CD4-positive, alpha-beta memory T cell (primary cell): ENCODE measurements at regions not wholly inside any gene's neighbourhood (a gene's known extent, or its start where the extent isn't known, plus 50 kb on each side); places are given as distances from the start of the nearest gene placed in this dataset.

Source experiments
- CTCF ChIA-PET: fragments of 350-600 bp; sonication (Branson Sonifier 250); formaldehyde crosslinking; loops from one replicate; lab custom pipeline; 2021; ENCODE audit warnings: inconsistent platforms; ENCODE audit not compliant: partially characterized antibody; lab: Charles Lee
- POLR2A ChIA-PET: fragments of 350-600 bp; sonication (Branson Sonifier 250); formaldehyde crosslinking; loops from one replicate; lab custom pipeline; 2021; ENCODE audit not compliant: partially characterized antibody; lab: Charles Lee
- DNase-seq, 5 donors: peaks; one replicate each; pipeline versions ENCODE4 v3.0.0 to v3.0.0-alpha.2; 2020 to 2022; ENCODE audit warnings: mixed read lengths in 1 of 5
- H3K27ac ChIP-seq: one replicate; pipeline ENCODE4 v1.7.0; 2013; ENCODE audit warnings: low read depth, low read length
- H3K27me3 ChIP-seq: 2 replicates; pipeline ENCODE4 v1.7.0; 2013; ENCODE audit warnings: mild to moderate bottlenecking, low read length, moderate library complexity; ENCODE audit not compliant: insufficient read depth
- H3K36me3 ChIP-seq: 2 replicates; pipeline ENCODE4 v1.7.0; 2013; ENCODE audit warnings: mild to moderate bottlenecking, low read length, moderate library complexity; ENCODE audit not compliant: insufficient read depth
- H3K4me1 ChIP-seq: 2 replicates; pipeline ENCODE4 v1.7.0; 2013; ENCODE audit warnings: mild to moderate bottlenecking, low read length, moderate library complexity; ENCODE audit not compliant: insufficient read depth
- H3K4me3 ChIP-seq, 2 donors: one replicate each; pipeline ENCODE4 v1.7.0; 2013; ENCODE audit warnings: low read length in 2 of 2, mild to moderate bottlenecking in 1 of 2
- H3K9me3 ChIP-seq, 2 donors: one replicate each; pipeline ENCODE4 v1.7.0; 2013; ENCODE audit warnings: low read length in 2 of 2, control low read depth in 1 of 2; ENCODE audit not compliant: control insufficient read depth in 1 of 2
- H3K27ac Mint-ChIP-seq, 7 donors: one replicate each; pipeline ENCODE4 v1.8.0; 2020 to 2021; ENCODE audit warnings: mixed read lengths in 7 of 7, mild to moderate bottlenecking in 6 of 7, inconsistent platforms in 3 of 7, moderate library complexity in 3 of 7
- H3K27me3 Mint-ChIP-seq, 2 donors: one replicate each; pipeline ENCODE4 v1.8.0; 2020 to 2021; ENCODE audit warnings: mixed read lengths in 2 of 2
- H3K36me3 Mint-ChIP-seq, 2 donors: one replicate each; pipeline ENCODE4 v1.8.0; 2020 to 2021; ENCODE audit warnings: mixed read lengths in 2 of 2, inconsistent platforms in 1 of 2, mild to moderate bottlenecking in 1 of 2
- H3K4me1 Mint-ChIP-seq, 4 donors: one replicate each; pipeline ENCODE4 v1.8.0; 2020 to 2021; ENCODE audit warnings: mixed read lengths in 4 of 4, mild to moderate bottlenecking in 1 of 4
- H3K4me3 Mint-ChIP-seq, 8 donors: one replicate each; pipeline ENCODE4 v1.8.0; 2020 to 2021; ENCODE audit warnings: mixed read lengths in 8 of 8, mild to moderate bottlenecking in 7 of 8, moderate library complexity in 6 of 8, inconsistent platforms in 3 of 8
- H3K9me3 Mint-ChIP-seq, 8 donors: one replicate each; pipeline ENCODE4 v1.8.0; 2020 to 2021; ENCODE audit warnings: mixed read lengths in 8 of 8, mild to moderate bottlenecking in 5 of 8, inconsistent platforms in 3 of 8, moderate library complexity in 1 of 8
- intact Hi-C: fragments of 100-400 bp; cut with micrococcal nuclease; formaldehyde crosslinking; loops from one replicate; pipeline ENCODE4 v1.15.1; 2023

GRCh38 chr17:13759518-13760335, 158.0 kb upstream of the HS3ST3A1 start:
- DNase-seq: no peak
- H3K4me1 ChIP-seq: no peaks in the 10 kb centered on the region
- no peak overlapping the region for H3K4me3 ChIP-seq
- H3K4me3 Mint-ChIP-seq: no peak overlapping the region
- H3K27me3 ChIP-seq: no peaks in the 10 kb centered on the region
- H3K4me1 Mint-ChIP-seq: no peaks in the 10 kb centered on the region
- no peaks in the 10 kb centered on the region for H3K36me3 Mint-ChIP-seq
- H3K27ac ChIP-seq: no peak overlapping the region
- intact Hi-C loops: no loop called here
- H3K27me3 Mint-ChIP-seq: peaks cover 4 to 8% of the 10 kb centered on the region in 2 donors
- no peak overlapping the region for H3K27ac Mint-ChIP-seq
- peaks cover 0 to 3% (median 0%) of the 10 kb centered on the region in 8 donors for H3K9me3 Mint-ChIP-seq
- no peaks in the 10 kb centered on the region for H3K36me3 ChIP-seq
- ChIA-PET POLR2A (no interaction called here), CTCF (no interaction called here)
- no peaks in the 10 kb centered on the region for H3K9me3 ChIP-seq

GRCh38 chr17:13761038-13761603, 159.4 kb upstream of the HS3ST3A1 start:
- intact Hi-C loops: no loop called here
- Mint-ChIP-seq H3K27me3 (peaks cover 5 to 12% of the 10 kb centered on the region in 2 donors), H3K4me1 (no peaks in the 10 kb centered on the region), H3K9me3 (peaks cover 0 to 3% (median 0%) of the 10 kb centered on the region in 8 donors), H3K4me3 (no peak overlapping the region), H3K27ac (no peak overlapping the region), H3K36me3 (no peaks in the 10 kb centered on the region)
- DNase-seq: no peak
- Histone ChIP-seq H3K36me3 (no peaks in the 10 kb centered on the region), H3K27ac (no peak overlapping the region), H3K4me1 (no peaks in the 10 kb centered on the region), H3K4me3 (no peak overlapping the region), H3K27me3 (no peaks in the 10 kb centered on the region), H3K9me3 (no peaks in the 10 kb centered on the region)
- ChIA-PET POLR2A (no interaction called here), CTCF (interaction anchor here (1.4 kb wide), 1 partner anchor 15 kb away, joined by 3 read pairs; no protein-coding TSS in a partner anchor)

GRCh38 chr17:13765701-13766100, 164.0 kb upstream of the HS3ST3A1 start:
- CTCF ChIA-PET: no interaction called here
- intact Hi-C loops: no loop called here

GRCh38 chr17:13770702-13771101, 169.0 kb upstream of the HS3ST3A1 start:
- no peak for DNase-seq
- H3K36me3 ChIP-seq: no peaks in the 10 kb centered on the region
- H3K9me3 ChIP-seq: no peaks in the 10 kb centered on the region
- Mint-ChIP-seq H3K4me1 (no peaks in the 10 kb centered on the region), H3K36me3 (peaks cover 4 to 14% of the 10 kb centered on the region in 2 donors), H3K27me3 (peaks cover 2 to 3% of the 10 kb centered on the region in 2 donors), H3K9me3 (peaks cover 5 to 31% (median 21%) of the 10 kb centered on the region in 8 donors), H3K4me3 (no peak overlapping the region), H3K27ac (no peak overlapping the region)
- H3K4me3 ChIP-seq: no peak overlapping the region
- intact Hi-C loops: loop anchor here (10.0 kb wide), 1 partner anchor 66 kb away; no protein-coding TSS in a partner anchor
- CTCF ChIA-PET: no interaction called here
- H3K27ac ChIP-seq: no peak overlapping the region
- no peaks in the 10 kb centered on the region for H3K4me1 ChIP-seq
- no peaks in the 10 kb centered on the region for H3K27me3 ChIP-seq
- POLR2A ChIA-PET: interaction anchor here (0.6 kb wide), 1 partner anchor 57 kb away, joined by 3 read pairs; no protein-coding TSS in a partner anchor

More at GRCh38 chr17:13765701-13766100, 164.0 kb upstream of the HS3ST3A1 start:
- no peaks in the 10 kb centered on the region for H3K4me1 Mint-ChIP-seq
- peaks cover 2 to 23% (median 19%) of the 10 kb centered on the region in 8 donors for H3K9me3 Mint-ChIP-seq
- H3K27me3 ChIP-seq: no peaks in the 10 kb centered on the region
- POLR2A ChIA-PET: no interaction called here
- H3K27ac Mint-ChIP-seq: no peak overlapping the region
- H3K27ac ChIP-seq: no peak overlapping the region
- H3K4me1 ChIP-seq: no peaks in the 10 kb centered on the region
- no peak overlapping the region for H3K4me3 Mint-ChIP-seq
- no peaks in the 10 kb centered on the region for H3K36me3 ChIP-seq
- no peak overlapping the region for H3K4me3 ChIP-seq
- no peak for DNase-seq
- peaks cover 1 to 3% of the 10 kb centered on the region in 2 donors for H3K36me3 Mint-ChIP-seq
- H3K9me3 ChIP-seq: no peaks in the 10 kb centered on the region
- peaks cover 6 to 12% of the 10 kb centered on the region in 2 donors for H3K27me3 Mint-ChIP-seq

GRCh38 chr17:13775450-13775849, 173.7 kb upstream of the HS3ST3A1 start:
- no peak overlapping the region for H3K4me3 ChIP-seq
- CTCF ChIA-PET: no interaction called here
- no peak for DNase-seq
- POLR2A ChIA-PET: no interaction called here
- no peaks in the 10 kb centered on the region for H3K4me1 ChIP-seq
- intact Hi-C loops: loop anchor here (10.0 kb wide), 1 partner anchor 71 kb away; no protein-coding TSS in a partner anchor
- H3K4me1 Mint-ChIP-seq: no peaks in the 10 kb centered on the region
- no peaks in the 10 kb centered on the region for H3K36me3 ChIP-seq
- peaks cover 9 to 35% of the 10 kb centered on the region in 2 donors for H3K36me3 Mint-ChIP-seq
- H3K27me3 Mint-ChIP-seq: no peaks in the 10 kb centered on the region
- no peaks in the 10 kb centered on the region for H3K9me3 ChIP-seq
- no peak overlapping the region for H3K27ac Mint-ChIP-seq
- H3K27me3 ChIP-seq: no peaks in the 10 kb centered on the region
- H3K4me3 Mint-ChIP-seq: no peak overlapping the region
- peaks cover 3 to 29% (median 14%) of the 10 kb centered on the region in 8 donors for H3K9me3 Mint-ChIP-seq
- H3K27ac ChIP-seq: no peak overlapping the region

GRCh38 chr17:13776027-13776551, 174.4 kb upstream of the HS3ST3A1 start:
- ChIA-PET CTCF (no interaction called here), POLR2A (no interaction called here)
- peaks cover 6 to 27% (median 11%) of the 10 kb centered on the region in 8 donors for H3K9me3 Mint-ChIP-seq
- no peak overlapping the region for H3K27ac Mint-ChIP-seq
- no peak for DNase-seq
- H3K4me3 Mint-ChIP-seq: no peak overlapping the region
- Histone ChIP-seq H3K4me3 (no peak overlapping the region), H3K9me3 (no peaks in the 10 kb centered on the region), H3K4me1 (no peaks in the 10 kb centered on the region), H3K27me3 (no peaks in the 10 kb centered on the region), H3K36me3 (no peaks in the 10 kb centered on the region), H3K27ac (no peak overlapping the region)
- no peaks in the 10 kb centered on the region for H3K27me3 Mint-ChIP-seq
- intact Hi-C loops: loop anchor here (10.0 kb wide), 1 partner anchor 71 kb away; no protein-coding TSS in a partner anchor
- peaks cover 9 to 35% of the 10 kb centered on the region in 2 donors for H3K36me3 Mint-ChIP-seq
- no peaks in the 10 kb centered on the region for H3K4me1 Mint-ChIP-seq

- H3K4me1 Mint-ChIP-seq: no peaks in the 10 kb centered on the region
- Histone ChIP-seq H3K27me3 (no peaks in the 10 kb centered on the region), H3K36me3 (no peaks in the 10 kb centered on the region), H3K4me1 (no peaks in the 10 kb centered on the region), H3K4me3 (no peak overlapping the region), H3K9me3 (no peaks in the 10 kb centered on the region), H3K27ac (no peak overlapping the region)
- H3K27ac Mint-ChIP-seq: no peak overlapping the region
- peaks cover 6 to 32% of the 10 kb centered on the region in 2 donors for H3K36me3 Mint-ChIP-seq
- DNase-seq: no peak
- H3K9me3 Mint-ChIP-seq: peaks cover 6 to 20% (median 10%) of the 10 kb centered on the region in 8 donors
- ChIA-PET CTCF (no interaction called here), POLR2A (no interaction called here)
- no peak overlapping the region for H3K4me3 Mint-ChIP-seq
- H3K27me3 Mint-ChIP-seq: no peaks in the 10 kb centered on the region
- intact Hi-C loops: loop anchor here (10.0 kb wide), 1 partner anchor 72 kb away; no protein-coding TSS in a partner anchor
Observed at GRCh38 chr17:13777003-13777402, 175.3 kb upstream of the HS3ST3A1 start.
